ENCODE measurements at regions not wholly inside any gene's neighbourhood (a gene's known extent, or its start where the extent isn't known, plus 50 kb on each side); places are given as distances from the start of the nearest gene placed in this dataset.

GRCh38 chr16:50887500-50888298 lies 145.8 kb downstream of the CYLD start:
- Histone ChIP-seq H3K4me1 (no peaks in the 10 kb centered on the region), H3K9me3 (no peaks in the 10 kb centered on the region), H3K4me3 (no peak overlapping the region), H3K27me3 (no peaks in the 10 kb centered on the region), H3K36me3 (no peaks in the 10 kb centered on the region), H3K27ac (no peak overlapping the region)
- TF ChIP-seq CTCF (IDR thresholded peaks at IDR 0.05): no peak
- DNase-seq: no peak
- intact Hi-C loops (cut with DNase I): no loop called here
- no peak for ATAC-seq

- intact Hi-C loops (cut with DNase I): no loop called here
- Histone ChIP-seq H3K4me3 (no peak overlapping the region), H3K36me3 (no peaks in the 10 kb centered on the region), H3K4me1 (no peaks in the 10 kb centered on the region), H3K9me3 (no peaks in the 10 kb centered on the region), H3K27me3 (peaks cover 7% of the 10 kb centered on the region), H3K27ac (no peak overlapping the region)
- DNase-seq (no peak), ATAC-seq (no peak)
- peak; percentile 16 for TF ChIP-seq CTCF (IDR thresholded peaks at IDR 0.05)
Measured at GRCh38 chr16:50884066-50884860, 142.4 kb downstream of the CYLD start.

GRCh38 chr16:50881956-50882355 lies 140.1 kb downstream of the CYLD start:
- Histone ChIP-seq H3K27me3 (peaks cover 14% of the 10 kb centered on the region), H3K4me3 (no peak overlapping the region), H3K36me3 (no peaks in the 10 kb centered on the region), H3K27ac (no peak overlapping the region), H3K9me3 (no peaks in the 10 kb centered on the region), H3K4me1 (no peaks in the 10 kb centered on the region)
- ATAC-seq: no peak
- intact Hi-C loops (cut with DNase I): no loop called here
- DNase-seq: no peak
- no peak for TF ChIP-seq CTCF (IDR thresholded peaks at IDR 0.05)

GRCh38 chr16:50881331-50881830 lies 139.5 kb downstream of the CYLD start:
- no peak for DNase-seq

GRCh38 chr16:50880926-50881325 lies 139.0 kb downstream of the CYLD start:
- Histone ChIP-seq H3K4me3 (no peak overlapping the region), H3K36me3 (no peaks in the 10 kb centered on the region), H3K9me3 (no peaks in the 10 kb centered on the region), H3K4me1 (no peaks in the 10 kb centered on the region), H3K27ac (no peak overlapping the region), H3K27me3 (peaks cover 14% of the 10 kb centered on the region)
- TF ChIP-seq CTCF (IDR thresholded peaks at IDR 0.05): no peak
- intact Hi-C loops (cut with DNase I): no loop called here
- DNase-seq (no peak), ATAC-seq (no peak)

More at GRCh38 chr16:50881331-50881830, 139.5 kb downstream of the CYLD start:
- intact Hi-C loops (cut with DNase I): no loop called here
- no peak for TF ChIP-seq CTCF (IDR thresholded peaks at IDR 0.05)
- H3K27ac ChIP-seq: no peak overlapping the region
- no peak overlapping the region for H3K4me3 ChIP-seq
- peaks cover 14% of the 10 kb centered on the region for H3K27me3 ChIP-seq
- H3K9me3 ChIP-seq: no peaks in the 10 kb centered on the region
- no peaks in the 10 kb centered on the region for H3K4me1 ChIP-seq
- H3K36me3 ChIP-seq: no peaks in the 10 kb centered on the region
- ATAC-seq: no peak
